Tibial nerve (tissue), 4 donors: ENCODE measurements at regions not wholly inside any gene's neighbourhood (a gene's known extent, or its start where the extent isn't known, plus 50 kb on each side); places are given as distances from the start of the nearest gene placed in this dataset.

Source experiments
- CTCF ChIP-seq, 5 experiments: fragments of 200-600 bp in 3 of 5; fragments of 450-650 bp in 2 of 5; sonication (generic) in 3 of 5; IDR thresholded peaks; one replicate each; pipeline ENCODE4 v1.5.1; 2016 to 2019; ENCODE audit warnings: antibody characterized with exemption in 5 of 5, mild to moderate bottlenecking in 3 of 5, moderate library complexity in 2 of 5
- EP300 ChIP-seq, 2 donors: sonication (generic); formaldehyde crosslinking; IDR thresholded peaks; one replicate each; pipeline ENCODE4 v1.6.1; 2017; ENCODE audit warnings: antibody characterized with exemption in 2 of 2, mild to moderate bottlenecking in 1 of 2

GRCh38 chr18:57908092-57908491 lies 105.0 kb upstream of the ATP8B1 start:
- no peak for TF ChIP-seq CTCF (IDR thresholded peaks at IDR 0.05)
- TF ChIP-seq EP300 (IDR thresholded peaks at IDR 0.05) = no peak
